Heart left ventricle (tissue), 16 donors: ENCODE measurements at regions not wholly inside any gene's neighbourhood (a gene's known extent, or its start where the extent isn't known, plus 50 kb on each side); places are given as distances from the start of the nearest gene placed in this dataset.

Source experiments
- ATAC-seq, 4 donors: fragments of 200-7000 bp; cut with Tn5 transposase; one replicate each; pipeline ENCODE4 v1.9.1; 2020 to 2022; ENCODE audit warnings: moderate library complexity in 4 of 4, mild to moderate bottlenecking in 3 of 4, moderate number of reproducible peaks in 1 of 4
- DNase-seq, 5 donors: peaks; one replicate each; pipeline ENCODE4 v3.0.0-alpha.2; 2020
- H3K27ac ChIP-seq, 12 donors: fragments of 200-600 bp; sonication (generic) in 4 of 12; one replicate each; pipeline versions ENCODE4 v1.5.0 to v1.8.0; 2016 to 2022; ENCODE audit warnings: mild to moderate bottlenecking in 2 of 12
- H3K27me3 ChIP-seq, 9 donors: fragments of 200-600 bp; sonication (generic) in 2 of 9; one replicate each; pipeline versions ENCODE4 v1.5.1 to v1.8.0; 2016 to 2022; ENCODE audit warnings: mild to moderate bottlenecking in 3 of 9
- H3K36me3 ChIP-seq, 9 donors: fragments of 200-600 bp; sonication (generic) in 2 of 9; one replicate each; pipeline versions ENCODE4 v1.5.0 to v1.8.0; 2018 to 2022; ENCODE audit warnings: mild to moderate bottlenecking in 2 of 9
- H3K4me1 ChIP-seq, 12 donors: fragments of 200-600 bp; sonication (generic) in 4 of 12; one replicate each; pipeline versions ENCODE4 v1.5.0 to v1.8.0; 2016 to 2022; ENCODE audit warnings: mild to moderate bottlenecking in 3 of 12
- H3K4me3 ChIP-seq, 12 donors: fragments of 200-600 bp; sonication (generic) in 4 of 12; one replicate each; pipeline versions ENCODE4 v1.5.0 to v1.8.0; 2017 to 2022; ENCODE audit warnings: mild to moderate bottlenecking in 9 of 12, moderate library complexity in 4 of 12
- H3K9me3 ChIP-seq, 12 donors: fragments of 200-600 bp; sonication (generic) in 4 of 12; one replicate each; pipeline versions ENCODE4 v1.5.0 to v1.8.0; 2016 to 2022; ENCODE audit warnings: mild to moderate bottlenecking in 1 of 12
- POLR2A ChIP-seq, 2 donors: fragments of 450-650 bp; IDR thresholded peaks; one replicate each; pipeline ENCODE4 v1.6.1; 2017; ENCODE audit warnings: antibody characterized with exemption in 2 of 2, mild to moderate bottlenecking in 2 of 2, moderate library complexity in 2 of 2
- WGBS, 4 donors: extraction: QIAGEN DNeasy Blood & Tissue Kit in 2 of 4; methylation state at CpG; one replicate each; pipeline versions ENCODE4 v1.1.5 to v1.1.7; 2013 to 2018; 5-methylcytosine and 5-hydroxymethylcytosine counted together
- intact Hi-C, 10 donors: fragments of 100-400 bp; cut with DNase I; formaldehyde crosslinking; loops; one replicate each; pipeline versions ENCODE4 v1.11.1 to v1.14.2; 2022
- TF ChIP-seq, protein P1 (sequence below), 12 donors: fragments of 200-600 bp; sonication (generic) in 4 of 12; IDR thresholded peaks; one replicate each; pipeline versions ENCODE4 v1.5.0 to v1.8.0; 2018 to 2022; ENCODE audit warnings: antibody characterized with exemption in 12 of 12, mild to moderate bottlenecking in 5 of 12
- donor health status: ischemic (EF 13 %, LVEDD 7.1; RV severe dilation, severe dysfunction).
- donor health status: healthy with polysubstance abuse.
- donor health status: DM: no; HTN: yes; CAD: no.
- donor health status: DM: no; HTN: no; CAD: no.
- donor health status: ischemic (EF 25% LVEDD 6.9; RV normal size, moderate dysfunction).
- donor health status: ischemic (EF 25% LVEDD 5.7; RV mildly dilated, moderate dysfunction).
- donor health status: healthy.
- donor health status: DM: yes; HTN: yes; CAD: no.
- donor health status: ischemic (EF 35%, LVEDD 5.7; RV mildly dilated, moderate dysfunction).
- donor health status: nonischemic (EF 11% LVEDD 7.7; RV severe dilation, severe dysfunction).
- donor health status: DM: yes; HTN: yes; CAD: no.
- donor health status: PGD.
- donor health status: ischemic (EF 29% LVEDD 5.4; RV normal size, mild dysfunction).
- donor health status: nonischemic (EF 23%, LVEDD 6.1; RV moderate dilation, normal function).

GRCh38 chr6:16035488-16036080 lies 93.3 kb upstream of the MYLIP start:
- 85 to 88% (median 87%) methylated on average over 4 of the region's 4 CpGs for WGBS, 4 donors
- DNase-seq (no peak), ATAC-seq (no peak)
- intact Hi-C loops, result no loop called here
- H3K9me3 ChIP-seq, result peaks cover 0 to 14% (median 2%) of the 10 kb centered on the region in 12 donors
- no peaks in the 10 kb centered on the region for H3K4me1 ChIP-seq
- no peak overlapping the region for H3K27ac ChIP-seq
- TF ChIP-seq POLR2A (IDR thresholded peaks at IDR 0.05), result no peak
- TF ChIP-seq, protein P1, sequence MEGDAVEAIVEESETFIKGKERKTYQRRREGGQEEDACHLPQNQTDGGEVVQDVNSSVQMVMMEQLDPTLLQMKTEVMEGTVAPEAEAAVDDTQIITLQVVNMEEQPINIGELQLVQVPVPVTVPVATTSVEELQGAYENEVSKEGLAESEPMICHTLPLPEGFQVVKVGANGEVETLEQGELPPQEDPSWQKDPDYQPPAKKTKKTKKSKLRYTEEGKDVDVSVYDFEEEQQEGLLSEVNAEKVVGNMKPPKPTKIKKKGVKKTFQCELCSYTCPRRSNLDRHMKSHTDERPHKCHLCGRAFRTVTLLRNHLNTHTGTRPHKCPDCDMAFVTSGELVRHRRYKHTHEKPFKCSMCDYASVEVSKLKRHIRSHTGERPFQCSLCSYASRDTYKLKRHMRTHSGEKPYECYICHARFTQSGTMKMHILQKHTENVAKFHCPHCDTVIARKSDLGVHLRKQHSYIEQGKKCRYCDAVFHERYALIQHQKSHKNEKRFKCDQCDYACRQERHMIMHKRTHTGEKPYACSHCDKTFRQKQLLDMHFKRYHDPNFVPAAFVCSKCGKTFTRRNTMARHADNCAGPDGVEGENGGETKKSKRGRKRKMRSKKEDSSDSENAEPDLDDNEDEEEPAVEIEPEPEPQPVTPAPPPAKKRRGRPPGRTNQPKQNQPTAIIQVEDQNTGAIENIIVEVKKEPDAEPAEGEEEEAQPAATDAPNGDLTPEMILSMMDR (IDR thresholded peaks at IDR 0.05), result no peak
- H3K4me3 ChIP-seq, result no peak overlapping the region
- H3K27me3 ChIP-seq, result no peaks in the 10 kb centered on the region
- H3K36me3 ChIP-seq, result no peaks in the 10 kb centered on the region

DNA sequence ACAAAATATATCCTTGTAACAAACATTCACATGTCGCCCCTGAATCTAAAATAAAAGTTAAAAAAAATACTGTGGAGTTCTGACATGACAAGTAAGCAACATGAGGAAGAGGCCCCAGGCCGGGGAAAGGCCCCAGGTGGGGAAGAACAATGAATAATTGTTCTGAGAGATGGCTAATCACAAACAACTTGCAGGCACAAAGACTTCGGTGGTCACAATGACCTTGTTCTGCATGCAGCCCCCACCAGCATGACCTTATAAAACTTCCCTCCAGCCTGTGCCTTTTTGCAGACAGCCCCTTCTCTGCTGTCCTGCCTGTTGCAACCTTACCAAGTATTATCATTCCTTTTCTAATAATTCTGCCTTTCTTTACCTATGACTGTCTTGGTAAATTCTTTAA lies 95.7 kb upstream of the MYLIP start:
- no peak overlapping the region for H3K27ac ChIP-seq
- H3K36me3 ChIP-seq, result no peaks in the 10 kb centered on the region
- no peak for TF ChIP-seq POLR2A (IDR thresholded peaks at IDR 0.05)
- TF ChIP-seq, protein P1 (IDR thresholded peaks at IDR 0.05), result no peak
- H3K4me3 ChIP-seq, result no peak overlapping the region
- no peak for ATAC-seq
- no peaks in the 10 kb centered on the region for H3K4me1 ChIP-seq
- no peaks in the 10 kb centered on the region for H3K27me3 ChIP-seq
- intact Hi-C loops, result no loop called here
- WGBS, 4 donors, result 65 to 74% (median 67%) methylated on average over 3 of the region's 3 CpGs
- no peak for DNase-seq
- H3K9me3 ChIP-seq, result peaks cover 0 to 11% (median 1%) of the 10 kb centered on the region in 12 donors

DNA sequence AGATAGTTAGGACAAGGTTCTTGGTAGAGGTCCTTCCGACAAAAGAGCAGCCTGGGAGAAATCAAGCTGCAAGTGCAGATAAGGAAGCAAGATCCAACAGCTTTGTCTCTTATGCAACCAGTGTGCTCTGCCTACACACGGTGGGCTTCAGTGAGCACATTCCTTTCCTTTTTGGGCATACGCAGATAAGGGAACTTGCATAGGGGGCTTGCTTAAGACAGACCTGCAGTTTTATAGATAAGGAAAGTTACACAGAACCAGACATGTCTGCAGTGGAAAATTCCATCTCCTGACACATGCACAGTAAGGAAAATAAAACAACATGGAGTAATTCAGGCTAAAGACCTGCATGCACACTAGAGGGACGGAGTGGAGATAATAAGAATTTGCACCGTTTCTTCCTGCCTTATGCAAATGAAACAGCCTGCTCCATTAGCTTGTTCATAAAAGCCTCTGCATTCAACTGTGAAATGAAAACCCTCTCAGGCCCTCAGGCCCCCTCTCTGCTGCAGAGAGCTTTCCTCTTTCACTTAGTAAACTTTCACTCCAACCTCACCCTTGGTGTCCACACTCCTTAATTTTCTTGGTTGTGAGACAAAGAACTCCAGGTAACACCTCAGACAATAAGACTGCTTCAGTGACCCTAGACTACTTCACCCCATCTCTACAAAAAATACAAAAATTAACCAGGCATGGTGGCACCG lies 97.5 kb upstream of the MYLIP start:
- intact Hi-C loops, result no loop called here
- ATAC-seq (no peak), DNase-seq (no peak)
- Histone ChIP-seq H3K4me3 (no peak overlapping the region), H3K9me3 (peaks cover 0 to 11% (median 1%) of the 10 kb centered on the region in 12 donors), H3K27ac (no peak overlapping the region), H3K4me1 (no peaks in the 10 kb centered on the region), H3K36me3 (no peaks in the 10 kb centered on the region), H3K27me3 (no peaks in the 10 kb centered on the region)
- TF ChIP-seq, protein P1 (IDR thresholded peaks at IDR 0.05), result no peak
- TF ChIP-seq POLR2A (IDR thresholded peaks at IDR 0.05), result no peak
- WGBS, 4 donors, result 51 to 56% (median 55%) methylated on average over 6 of the region's 6 CpGs

- DNase-seq (no peak), ATAC-seq (no peak)
- Histone ChIP-seq H3K27me3 (no peaks in the 10 kb centered on the region), H3K4me1 (no peaks in the 10 kb centered on the region), H3K27ac (no peak overlapping the region), H3K9me3 (peaks cover 0 to 11% (median 1%) of the 10 kb centered on the region in 12 donors), H3K4me3 (no peak overlapping the region), H3K36me3 (no peaks in the 10 kb centered on the region)
- intact Hi-C loops, result no loop called here
- WGBS, 4 donors, result 79 to 84% (median 83%) methylated on average over 3 of the region's 3 CpGs
- TF ChIP-seq, protein P1 (IDR thresholded peaks at IDR 0.05), result no peak
- no peak for TF ChIP-seq POLR2A (IDR thresholded peaks at IDR 0.05)
These were observed 99.9 kb upstream of the MYLIP start for GRCh38 chr6:16028966-16029365.
